ENCODE measurements at regions not wholly inside any gene's neighbourhood (a gene's known extent, or its start where the extent isn't known, plus 50 kb on each side); places are given as distances from the start of the nearest gene placed in this dataset.

DNA sequence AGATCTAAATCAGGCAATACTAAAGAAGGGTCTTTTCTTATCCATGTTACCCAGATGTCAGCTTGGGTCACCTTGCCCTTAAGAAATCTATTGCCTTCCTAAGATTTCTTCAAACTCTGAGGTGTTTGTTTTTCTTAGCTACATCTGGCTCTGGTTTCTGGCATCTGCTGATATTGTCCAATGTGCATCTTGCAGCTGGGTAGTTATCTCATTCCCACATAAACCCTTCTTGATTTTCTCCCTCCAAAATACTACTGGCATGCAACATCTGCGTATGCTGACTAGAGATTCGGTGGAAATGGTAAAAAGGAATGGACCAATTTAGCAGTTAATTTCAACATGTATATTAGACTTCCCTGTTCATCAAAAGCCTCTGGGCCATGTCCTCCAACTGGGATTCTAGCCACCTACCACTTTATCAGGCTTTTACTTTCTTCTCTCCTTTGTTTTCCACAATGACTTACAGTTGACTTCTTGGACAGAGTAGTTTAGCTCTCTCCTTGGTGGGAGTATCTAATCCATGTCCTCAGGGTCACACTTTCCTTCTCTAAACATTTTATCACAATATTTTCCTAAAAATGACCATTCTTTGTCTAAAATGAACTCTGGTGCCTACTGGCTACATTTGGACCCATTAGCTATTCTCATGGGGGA, 324.8 kb upstream of the FAR2 start:
- DNase-seq (ENCODE audit: low spot score) = no peak

DNA sequence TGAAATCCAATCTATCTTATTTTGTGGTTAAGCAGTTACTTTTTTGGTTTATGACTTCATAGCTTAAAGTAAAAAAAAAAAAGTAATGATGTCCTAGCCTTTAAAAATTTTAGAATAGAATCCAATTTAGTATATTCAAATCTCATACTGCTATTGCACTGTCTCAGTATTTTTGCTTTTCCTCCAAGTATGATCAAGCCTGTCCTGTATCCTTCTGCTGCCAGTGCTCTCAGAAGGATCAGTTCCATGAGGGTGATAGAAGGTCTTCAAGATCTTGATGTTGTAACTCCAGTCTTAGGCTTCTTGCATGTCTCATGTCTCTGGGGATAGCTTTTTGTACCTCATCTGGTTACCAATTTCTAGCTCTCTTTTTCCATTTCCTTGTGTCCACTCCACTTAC, 324.2 kb upstream of the FAR2 start:
- no peak for DNase-seq (ENCODE audit: low spot score)

DNA sequence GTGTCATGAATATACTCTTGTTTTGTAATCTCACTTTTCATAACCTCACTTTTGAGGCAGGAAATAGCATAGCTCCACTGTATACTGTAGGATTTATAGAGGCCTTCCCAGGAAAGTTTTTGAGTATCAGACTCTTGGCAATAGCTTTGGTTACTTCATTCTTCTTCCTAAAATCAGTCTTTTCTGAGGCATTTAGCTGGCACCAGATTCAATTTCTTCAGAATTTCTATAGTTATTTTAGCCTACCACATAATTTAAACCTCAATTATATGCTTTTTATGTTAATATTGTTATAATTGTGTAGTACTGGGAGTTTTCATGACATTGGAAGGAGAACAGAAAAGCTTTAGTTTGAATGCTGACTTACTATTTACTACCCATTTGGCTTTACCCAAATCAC, 322.3 kb upstream of the FAR2 start:
- DNase-seq (ENCODE audit: low spot score) = no peak

DNA sequence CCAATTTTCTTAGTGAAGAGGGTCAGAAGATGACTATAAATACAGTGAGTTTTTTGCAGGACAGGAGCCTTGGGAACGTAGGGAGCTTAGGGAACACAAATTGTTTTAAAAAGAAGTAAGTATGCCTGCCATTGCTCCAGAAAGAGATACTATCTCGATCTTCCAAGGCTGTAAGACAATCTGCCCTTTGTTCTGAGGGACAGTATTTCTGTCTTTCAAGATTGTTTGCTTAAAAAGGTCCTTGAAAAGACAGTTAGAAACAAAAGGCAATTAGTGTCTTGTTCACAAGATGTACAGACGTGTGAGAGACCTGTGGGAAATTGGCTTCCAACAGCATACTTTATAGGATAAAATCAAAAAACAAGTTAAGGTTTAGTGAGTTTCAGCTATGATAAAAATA, 321.2 kb upstream of the FAR2 start:
- DNase-seq (ENCODE audit: low spot score) = no peak

DNA sequence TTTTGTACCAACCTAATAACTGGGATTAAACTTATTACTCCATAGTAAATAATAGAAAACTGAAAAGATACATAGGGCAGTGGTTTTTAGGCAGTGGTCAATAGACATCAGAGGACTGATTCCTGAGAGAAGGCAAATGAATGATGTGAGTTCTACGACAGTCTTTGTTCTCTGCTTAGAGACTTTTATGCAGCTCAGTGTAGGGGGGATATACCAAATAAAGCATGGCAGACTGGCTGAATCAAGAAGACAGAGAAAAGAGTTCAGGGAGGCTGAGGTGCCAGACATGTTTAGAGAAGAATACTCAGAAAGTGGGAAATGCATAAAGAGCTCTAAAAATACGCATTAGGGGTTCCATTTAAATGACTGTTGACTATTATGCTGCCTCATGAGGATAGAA, 320.8 kb upstream of the FAR2 start:
- no peak for DNase-seq (ENCODE audit: low spot score)

DNA sequence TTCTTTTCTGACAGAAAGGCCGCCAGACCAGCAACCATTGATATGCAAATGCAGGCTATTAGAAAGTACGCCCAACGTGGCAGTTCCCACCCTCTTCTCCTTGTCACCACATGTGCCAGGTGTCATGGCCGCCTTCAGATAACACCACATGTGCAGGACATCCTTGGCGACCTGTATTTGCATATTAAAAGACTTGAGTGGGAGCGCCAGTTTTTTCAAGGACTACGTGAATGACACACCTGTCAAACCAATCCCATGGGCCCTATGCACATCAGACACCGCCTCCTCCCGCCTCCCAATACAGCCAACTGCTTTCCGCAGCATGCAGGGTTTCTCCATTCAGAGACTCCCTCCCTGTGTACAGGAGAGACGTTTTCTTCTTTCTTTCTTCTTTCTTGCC, 318.6 kb upstream of the FAR2 start:
- DNase-seq (ENCODE audit: low spot score) = peak; percentile 21

DNA sequence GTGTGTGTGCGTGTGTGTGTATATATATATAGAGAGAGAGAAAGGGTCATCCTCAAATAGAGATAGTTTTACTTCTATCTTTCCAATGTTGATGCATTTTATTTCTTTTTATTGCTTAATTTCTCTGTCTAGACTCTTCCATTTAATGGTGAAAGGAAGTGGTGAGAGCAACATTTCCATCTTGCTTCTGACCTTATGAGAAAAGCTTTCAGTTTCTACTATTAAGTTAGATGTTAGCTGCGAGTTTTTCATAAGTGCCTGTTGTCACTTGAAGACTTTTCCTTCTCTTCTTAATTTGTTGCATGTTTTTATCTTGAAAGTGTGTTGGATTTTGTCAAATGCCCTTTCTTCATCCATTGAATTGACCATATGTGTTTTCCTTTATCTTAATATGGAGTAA, 304.4 kb upstream of the FAR2 start:
- no peak for DNase-seq (ENCODE audit: low spot score)

DNA sequence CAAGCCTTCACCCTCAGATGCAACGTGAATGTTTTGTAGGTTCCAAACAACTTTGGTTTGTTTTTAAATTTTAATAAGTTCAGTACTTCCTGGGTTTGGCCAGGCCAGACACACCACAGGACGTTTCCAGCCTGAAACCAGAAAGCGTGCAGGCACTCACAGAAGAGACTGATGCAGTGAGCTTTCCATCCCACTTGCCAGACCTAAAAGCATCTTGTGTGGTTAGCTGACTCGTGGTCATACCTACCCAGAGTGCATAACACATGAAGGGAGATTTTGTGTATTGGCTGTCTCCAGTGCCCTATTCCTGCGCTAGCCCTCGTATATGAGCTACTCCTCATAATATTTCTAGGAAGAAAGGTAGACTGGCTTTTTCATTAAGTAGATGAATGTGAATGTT, 297.3 kb upstream of the FAR2 start:
- no peak for DNase-seq (ENCODE audit: low spot score)

DNA sequence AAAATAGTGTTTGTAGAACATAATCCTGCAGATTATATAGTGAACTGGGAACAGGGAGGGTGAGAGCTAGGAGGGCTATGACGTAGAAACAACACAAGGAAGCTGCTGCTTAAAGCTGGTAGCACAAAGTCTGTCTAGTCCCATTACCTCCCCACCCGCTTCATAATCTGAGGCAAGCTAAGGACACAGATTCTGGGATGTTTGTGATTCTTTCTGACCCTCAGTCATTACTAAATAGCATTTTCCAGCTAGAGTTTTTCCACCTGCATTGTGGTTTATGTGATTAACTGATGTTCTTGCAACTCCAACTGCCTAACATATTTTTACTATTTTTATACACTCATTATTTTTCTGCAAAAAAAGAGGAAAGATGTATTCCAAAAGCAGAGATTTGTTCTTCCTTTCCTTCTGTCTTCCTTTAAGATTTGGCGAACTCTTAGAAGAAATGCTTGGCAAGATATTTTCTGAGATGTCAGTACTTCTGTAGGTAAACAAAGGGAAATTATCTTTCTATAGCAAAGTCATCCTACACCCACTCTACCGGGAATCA, 293.2 kb upstream of the FAR2 start:
- DNase-seq (ENCODE audit: low spot score) = no peak

DNA sequence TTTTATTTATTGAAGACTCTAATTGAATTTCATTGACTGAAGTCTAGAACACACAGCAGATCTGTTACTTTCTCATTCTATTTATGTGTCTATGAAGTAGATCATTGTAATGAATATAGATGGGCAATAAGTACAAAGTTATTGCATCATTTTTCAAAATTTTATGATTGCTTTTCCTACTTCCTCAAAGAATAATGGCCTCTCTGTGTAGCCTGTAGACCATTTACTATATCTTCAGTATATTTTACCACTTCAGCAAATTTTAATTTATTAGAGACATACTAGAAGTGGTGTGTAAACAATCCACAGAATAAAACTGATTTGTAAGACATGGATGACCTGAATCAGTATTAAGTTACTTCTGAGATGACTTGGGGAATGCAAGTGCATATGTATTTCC, 291.7 kb upstream of the FAR2 start:
- no peak for DNase-seq (ENCODE audit: low spot score)

DNA sequence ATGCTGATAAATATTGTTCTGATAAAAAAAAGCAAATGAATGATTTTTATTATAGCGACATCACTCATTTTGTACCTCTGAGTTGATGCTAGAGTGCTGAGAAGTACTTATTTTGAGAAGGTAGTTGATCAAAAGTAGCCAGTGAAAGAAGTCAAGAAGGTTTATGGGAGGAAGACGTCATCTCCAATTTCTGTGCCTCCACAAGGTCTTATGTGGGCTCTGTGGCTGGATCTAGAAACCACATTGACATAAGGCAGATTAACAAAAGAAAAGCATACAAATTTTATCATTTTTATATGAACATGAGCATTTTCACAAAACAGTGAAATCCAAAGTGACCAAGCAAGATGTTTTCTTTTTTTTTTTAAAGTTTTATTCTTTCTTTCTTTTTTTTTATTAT, 289.5 kb upstream of the FAR2 start:
- DNase-seq (ENCODE audit: low spot score) = no peak

DNA sequence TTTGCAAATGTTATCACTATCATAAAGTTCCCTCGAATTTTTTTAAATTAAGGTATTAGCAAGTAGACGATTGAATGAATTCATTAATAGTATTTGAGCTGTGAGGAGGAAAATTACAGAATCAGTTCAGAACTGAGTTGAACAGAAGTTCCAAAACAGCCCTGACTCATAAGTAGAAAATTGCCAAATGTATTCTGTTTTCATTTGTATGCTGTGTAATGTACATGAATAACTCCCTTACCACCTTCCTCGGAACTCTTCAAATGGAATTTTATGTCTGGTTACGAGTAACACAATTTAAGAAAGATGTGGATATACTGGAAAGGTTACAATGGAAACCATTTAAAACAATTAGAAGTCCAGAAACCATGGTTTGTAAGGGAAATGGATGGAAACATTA, 283.3 kb upstream of the FAR2 start:
- no peak for DNase-seq (ENCODE audit: low spot score)

DNA sequence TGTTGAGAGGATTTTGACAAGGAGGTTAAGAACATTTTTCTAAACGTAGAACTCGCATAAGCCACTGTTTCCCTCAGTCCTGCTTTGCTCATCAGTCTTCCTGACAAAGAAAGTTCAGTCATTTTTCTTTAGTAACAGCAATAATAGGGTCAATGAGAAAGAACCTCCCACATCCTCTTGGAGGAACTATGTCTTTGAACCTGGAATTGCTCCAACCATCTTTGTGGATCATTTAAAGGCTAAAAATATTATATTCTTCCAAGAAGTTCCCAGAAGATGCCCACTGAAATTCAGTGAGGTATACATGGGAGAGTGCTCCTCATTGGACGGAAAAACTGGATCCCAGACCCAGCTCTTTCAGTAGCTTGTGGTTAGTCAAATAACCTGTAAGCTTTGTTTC, 282.8 kb upstream of the FAR2 start:
- no peak for DNase-seq (ENCODE audit: low spot score)

DNA sequence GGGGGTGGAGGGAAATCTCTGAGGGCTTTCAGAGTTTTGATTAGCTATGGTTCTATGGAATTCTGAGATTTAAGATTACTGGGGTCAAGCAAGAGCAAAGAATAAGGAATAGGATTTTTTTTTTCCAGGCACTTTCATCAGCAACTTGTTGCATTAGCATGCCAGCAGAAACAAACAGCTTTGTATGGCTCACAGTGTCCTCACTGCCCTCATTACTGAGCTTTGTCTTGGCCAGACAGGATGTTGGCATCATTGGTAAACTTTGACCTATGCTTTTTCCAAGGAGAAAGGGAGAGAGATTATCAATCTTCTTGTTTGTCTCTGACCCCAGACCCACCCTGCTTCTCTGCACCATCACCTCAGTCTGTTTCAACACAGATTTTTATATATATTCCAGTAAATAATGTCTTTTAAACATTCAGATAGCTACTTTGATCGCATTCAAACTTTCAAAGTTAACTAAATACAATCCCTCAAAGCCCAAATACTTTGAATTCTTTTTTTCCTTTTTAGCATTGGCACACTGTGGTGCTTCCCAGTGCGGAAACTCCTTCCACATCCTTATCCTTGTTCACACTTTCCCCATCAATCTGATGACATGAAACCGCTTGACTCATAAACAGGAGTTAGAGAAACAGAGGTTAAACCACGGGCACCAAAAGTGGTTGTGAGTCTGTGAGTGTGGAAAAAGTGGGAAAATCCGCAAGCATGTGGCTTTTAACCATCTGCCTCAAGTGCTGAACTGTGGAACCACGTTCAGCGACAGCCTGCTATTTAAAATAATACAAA, 282.2 kb upstream of the FAR2 start:
- DNase-seq (ENCODE audit: low spot score) = no peak

DNA sequence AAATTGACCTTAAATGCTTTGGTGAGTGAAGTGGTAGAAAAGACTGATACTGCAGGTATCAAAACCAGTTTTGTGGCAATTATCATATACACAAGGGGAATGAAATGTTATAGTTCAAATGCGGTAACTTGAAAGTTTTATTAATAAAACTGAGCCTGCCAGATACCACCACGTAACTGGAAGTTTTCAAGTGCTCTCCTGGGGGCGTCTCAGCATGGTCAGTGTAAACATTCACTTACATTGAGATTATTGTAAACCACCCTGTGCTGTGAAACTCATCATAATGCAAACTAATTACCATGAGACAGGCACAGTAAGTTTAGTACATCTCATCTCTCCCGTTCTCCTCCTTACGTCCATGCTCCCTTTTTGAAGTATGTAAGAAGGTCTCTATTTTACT, 280.7 kb upstream of the FAR2 start:
- DNase-seq (ENCODE audit: low spot score) = no peak

DNA sequence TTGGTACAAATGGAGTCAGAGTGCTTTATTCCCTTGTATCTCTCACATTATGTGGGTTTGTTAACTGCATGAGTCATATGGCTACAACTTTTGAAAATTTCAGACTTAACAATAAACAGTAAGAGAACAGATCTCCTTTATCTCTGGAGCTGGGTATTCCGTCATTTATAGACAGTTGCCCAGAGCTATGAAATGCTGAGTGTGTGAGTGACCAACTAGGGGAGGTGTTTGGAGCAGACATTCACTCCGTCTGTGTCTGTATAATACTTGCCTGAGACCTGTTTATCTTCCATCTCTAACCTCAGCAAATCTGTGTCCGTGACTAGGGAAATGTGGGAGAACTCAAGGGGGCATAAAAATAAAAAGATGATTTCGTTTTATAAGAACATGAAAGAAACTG, 279.9 kb upstream of the FAR2 start:
- DNase-seq (ENCODE audit: low spot score) = no peak

DNA sequence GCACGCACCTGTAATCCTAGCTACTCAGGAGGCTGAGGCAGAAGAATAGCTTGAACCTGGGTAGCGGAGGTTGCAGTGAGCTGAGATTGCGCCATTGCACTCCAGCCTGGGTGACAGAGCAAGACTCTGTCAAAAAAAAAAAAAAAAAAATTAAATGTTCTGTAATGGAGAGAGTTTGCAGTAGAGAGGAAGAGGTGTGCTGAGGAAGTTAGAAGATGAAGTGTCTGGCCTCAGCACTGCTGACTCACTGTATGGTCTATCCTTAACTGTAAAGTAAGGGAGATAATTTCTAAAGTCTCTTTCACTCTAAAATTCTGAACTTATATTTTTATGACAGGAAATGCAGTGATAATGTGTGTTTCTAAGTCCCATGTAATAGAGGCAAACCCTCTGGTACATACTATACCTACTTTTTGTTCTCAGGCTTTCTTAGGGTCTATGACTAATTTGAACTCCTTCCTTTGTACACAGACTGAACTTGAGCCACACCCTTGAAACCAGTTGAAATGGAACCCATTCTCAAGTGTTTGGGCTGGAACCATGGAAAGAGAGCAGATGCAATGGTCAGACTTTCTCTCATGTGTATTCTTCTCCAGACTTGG, 278.1 kb upstream of the FAR2 start:
- no peak for DNase-seq (ENCODE audit: low spot score)

DNA sequence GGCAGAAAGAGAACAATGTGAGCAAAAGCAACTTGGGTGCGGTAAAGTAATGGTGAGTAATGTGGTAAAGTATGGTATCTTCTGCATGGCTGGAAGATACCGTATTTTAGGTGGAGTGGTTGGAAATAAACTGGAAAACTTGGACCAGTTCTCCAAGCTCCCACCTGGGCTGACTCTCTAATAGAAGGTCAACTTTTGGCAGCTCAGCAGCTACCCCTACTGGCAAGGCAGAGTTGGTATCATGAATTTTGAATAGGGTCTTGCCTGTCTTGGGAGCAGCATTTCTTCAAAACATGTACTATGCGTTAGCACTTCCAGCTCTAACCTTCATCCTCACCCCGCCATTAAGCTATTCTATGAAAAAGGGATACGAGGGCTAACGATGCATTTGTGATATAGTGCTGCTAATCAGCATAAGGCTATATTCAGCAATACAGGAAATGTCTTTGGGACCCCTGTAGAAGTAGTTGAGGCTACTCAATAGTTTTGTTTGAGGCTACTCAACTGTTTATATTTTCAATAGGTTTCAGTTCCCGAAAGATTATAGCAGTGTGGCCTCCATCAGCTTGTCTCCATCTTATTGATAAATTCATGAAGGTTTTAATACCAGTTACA, 276.3 kb upstream of the FAR2 start:
- peak; percentile 80 for DNase-seq (ENCODE audit: low spot score)

DNA sequence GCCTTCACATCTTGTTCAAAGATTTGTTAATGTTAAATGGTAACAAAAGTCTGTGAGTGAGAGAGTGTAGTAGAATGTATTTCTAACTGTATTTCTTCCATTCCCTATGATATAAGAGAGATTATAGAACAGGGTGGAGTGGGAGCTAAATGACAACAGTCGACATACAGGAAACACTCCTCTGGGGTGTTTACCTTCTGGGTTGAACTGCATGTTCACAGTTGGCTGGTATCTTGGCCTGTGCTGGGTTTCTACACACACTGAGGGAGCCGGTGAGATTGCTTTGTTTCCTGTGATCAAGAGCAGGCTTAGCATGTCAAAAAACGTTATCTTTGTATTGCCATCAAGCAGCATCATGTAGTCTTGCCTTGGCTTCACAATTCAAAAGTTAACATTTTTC, 274.3 kb upstream of the FAR2 start:
- DNase-seq (ENCODE audit: low spot score) = no peak

DNA sequence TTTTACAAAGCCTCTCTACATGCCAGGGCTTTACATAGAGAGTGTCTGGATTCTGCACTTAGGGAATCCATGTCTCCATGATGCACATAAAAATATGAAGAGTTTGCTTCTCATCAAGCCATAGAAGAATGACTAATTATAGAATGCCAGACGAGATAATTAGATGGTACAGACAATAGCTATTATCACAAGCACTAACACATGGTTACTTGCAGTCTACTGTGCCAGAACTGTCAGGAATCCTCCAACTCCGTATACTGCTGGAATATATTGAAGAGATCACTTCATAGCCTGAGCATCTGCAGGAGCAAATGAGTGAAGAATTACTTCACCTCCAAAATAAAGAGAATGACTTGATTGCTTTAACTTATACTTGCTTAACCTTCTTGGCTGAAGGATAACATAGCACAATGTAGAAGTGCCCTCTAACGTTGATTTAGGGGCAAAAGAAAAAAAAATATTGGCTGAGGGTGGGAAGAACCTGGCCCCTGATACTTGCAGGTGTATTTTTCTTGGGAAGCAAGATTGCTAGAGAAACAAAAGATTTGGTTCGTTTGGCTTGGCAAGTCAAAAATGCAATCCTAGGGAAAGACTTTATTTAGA, 272.8 kb upstream of the FAR2 start:
- DNase-seq (ENCODE audit: low spot score) = no peak

DNA sequence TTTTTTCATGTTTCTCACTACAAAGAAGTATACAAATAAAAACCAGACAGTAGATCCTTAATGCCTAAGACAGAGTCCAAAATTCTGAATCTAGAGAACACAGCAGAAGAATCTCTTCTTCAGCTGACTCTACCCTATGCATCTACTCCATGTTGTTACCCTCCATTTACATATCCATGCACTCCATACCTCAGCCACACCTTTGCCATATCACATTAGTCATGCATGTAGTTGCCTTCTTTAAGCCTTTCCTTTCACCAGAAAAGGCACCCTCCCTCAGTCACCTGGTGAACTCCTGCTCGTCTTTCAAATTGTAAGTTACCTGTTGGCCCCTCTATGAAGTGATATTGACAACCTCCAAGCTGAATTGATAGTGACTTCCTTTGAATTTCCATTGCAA, 271.2 kb upstream of the FAR2 start:
- no peak for DNase-seq (ENCODE audit: low spot score)

DNA sequence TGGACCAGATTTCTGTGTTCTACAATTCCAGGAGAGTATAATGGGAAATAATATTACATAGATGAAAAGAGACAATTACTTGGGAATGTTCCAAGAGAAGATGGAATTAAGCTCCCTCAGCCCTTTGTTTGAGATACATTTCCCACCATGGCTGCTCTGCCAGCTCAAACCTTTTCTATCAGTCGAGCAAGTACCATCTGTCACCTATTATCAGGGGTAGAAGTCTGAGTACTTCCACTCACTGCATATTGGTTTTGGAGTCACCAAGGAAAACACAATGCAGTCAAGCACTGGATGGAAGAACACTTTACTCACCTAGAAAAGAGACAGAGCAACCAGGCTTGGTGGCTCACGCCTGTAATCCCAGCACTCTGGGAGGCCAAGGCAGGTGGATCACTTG, 270.4 kb upstream of the FAR2 start:
- no peak for DNase-seq (ENCODE audit: low spot score)

DNA sequence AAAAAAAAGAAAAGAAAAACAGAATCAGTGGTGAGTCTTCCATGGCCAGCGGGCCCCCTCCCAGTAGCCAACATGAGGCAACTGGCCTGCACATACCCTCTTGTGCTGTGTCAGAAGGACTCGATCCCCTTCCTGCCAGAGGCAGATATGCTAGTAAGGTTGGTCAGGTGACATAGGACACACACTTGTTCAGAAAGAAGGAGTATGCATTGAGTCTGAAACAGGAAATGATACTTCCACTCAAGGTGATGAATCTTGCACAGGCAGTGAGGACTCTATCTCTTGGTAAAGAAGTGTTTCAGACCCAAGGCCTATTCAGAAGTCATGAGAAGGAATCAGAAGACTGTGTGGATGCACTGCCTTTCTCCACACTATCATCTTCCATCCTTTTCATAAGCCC, 269.7 kb upstream of the FAR2 start:
- no peak for DNase-seq (ENCODE audit: low spot score)
